ENCODE measurements at regions not wholly inside any gene's neighbourhood (a gene's known extent, or its start where the extent isn't known, plus 50 kb on each side); places are given as distances from the start of the nearest gene placed in this dataset.

GRCh38 chr2:133732982-133733900, 165.0 kb upstream of the NCKAP5 start:
- CTCF ChIA-PET (ENCODE audit: partially characterized antibody): interaction anchor here (2.2 kb wide), 1 partner anchor 22 kb away, joined by 6 read pairs; no protein-coding TSS in a partner anchor
- Histone ChIP-seq H3K4me2 (ENCODE audit: insufficient read depth in 1 of 2, low read depth in 2 of 2, low read length in 2 of 2) (no peak overlapping the region), H4K8ac (ENCODE audit: extremely low read depth, insufficient read depth, low read length) (no peak overlapping the region), H2BK15ac (ENCODE audit: low read length) (no peak overlapping the region), H3K27ac (ENCODE audit: low read depth, low read length) (no peak overlapping the region), H3K79me2 (ENCODE audit: control insufficient read depth in 1 of 2, insufficient read depth in 2 of 2, low read length in 2 of 2) (no peaks in the 10 kb centered on the region), H3K36me3 (ENCODE audit: control insufficient read depth in 2 of 4, insufficient read depth in 4 of 4, low read length in 3 of 4) (no peaks in the 10 kb centered on the region), H2AFZ (ENCODE audit: low read length) (no peak overlapping the region), H3K9ac (replicated peaks in 1 of 4; ENCODE audit: extremely low read depth in 1 of 4, low read depth in 3 of 4, low read length in 3 of 4) (no peak overlapping the region), H3K56ac (replicated peaks; ENCODE audit: insufficient read length, low read depth, low read length) (no peak overlapping the region), H3K9me3 (ENCODE audit: insufficient read depth in 2 of 2, low read depth in 1 of 2, low read length in 1 of 2) (peaks cover 0 to 3% of the 10 kb centered on the region in 2 experiments; a peak in 1 of 4 replicates), H3K27me3 (replicated peaks in 1 of 4; ENCODE audit: control insufficient read depth in 3 of 4, extremely low read depth in 1 of 4, insufficient read depth in 3 of 4, low read length in 3 of 4) (no peaks in the 10 kb centered on the region), H3K4me1 (replicated peaks in 1 of 4; ENCODE audit: control insufficient read depth in 3 of 4, insufficient read depth in 4 of 4, low read length in 3 of 4) (no peaks in the 10 kb centered on the region), H4K20me1 (replicated peaks in 1 of 2; ENCODE audit: control insufficient read depth in 1 of 2, insufficient read depth in 2 of 2, low read length in 2 of 2) (no peaks in the 10 kb centered on the region), H2BK120ac (replicated peaks; ENCODE audit: low read depth, low read length) (no peak overlapping the region), H3K4me3 (ENCODE audit: extremely low read depth in 1 of 4, insufficient read depth in 2 of 4, low read depth in 3 of 4, low read length in 4 of 4) (no peak overlapping the region), H3K79me1 (ENCODE audit: low read depth, low read length) (no peaks in the 10 kb centered on the region), H3K23ac (ENCODE audit: insufficient read length) (no peak overlapping the region), H2BK5ac (ENCODE audit: low read depth, low read length) (no peak overlapping the region), H2BK12ac (ENCODE audit: low read depth, low read length) (no peak overlapping the region), H3K4ac (replicated peaks; ENCODE audit: insufficient read length, low read depth, low read length) (no peak overlapping the region), H3K14ac (ENCODE audit: insufficient read length) (no peak overlapping the region), H3K23me2 (ENCODE audit: low read depth, low read length) (no peaks in the 10 kb centered on the region), H2BK20ac (ENCODE audit: low read length) (no peak overlapping the region), H4K5ac (ENCODE audit: insufficient read length, low read depth, low read length) (no peak overlapping the region), H4K91ac (replicated peaks; ENCODE audit: insufficient read length, low read length) (no peak overlapping the region), H2AK5ac (ENCODE audit: low read depth, low read length) (no peak overlapping the region; the same call in 1 of the 2 replicates), H3K18ac (ENCODE audit: extremely low read depth, low read length) (no peak overlapping the region)
- DNase-seq (ENCODE audit: low read depth in 1 of 2, low spot score in 2 of 2) (no peak), FAIRE-seq (no peak)
- POLR2A ChIA-PET (ENCODE audit: partially characterized antibody): no interaction called here
- 94% methylated on average over 6 of the region's 6 CpGs; no CpG with 5 or more reads in 1 of the 2 experiments for WGBS, 2 experiments (ENCODE audit: extremely low coverage in 1 of 2, insufficient coverage in 1 of 2, insufficient read length in 1 of 2, insufficient replicate concordance in 2 of 2, low coverage in 1 of 2, low lambda C conversion rate in 2 of 2, missing lambda C conversion rate in 1 of 2)
- TF ChIP-seq TCF12 (IDR thresholded peaks at IDR 0.05; ENCODE audit: low read depth, low read length) (no peak), HDAC2 (IDR thresholded peaks at IDR 0.05; ENCODE audit: borderline replicate concordance in 1 of 2, low read depth in 2 of 2, low read length in 2 of 2) (no peak), ASH2L (IDR thresholded peaks at IDR 0.05; ENCODE audit: low read length) (no peak), RNF2 (IDR thresholded peaks at IDR 0.05; ENCODE audit: borderline replicate concordance, low read depth, low read length, missing control alignments, poor library complexity, severe bottlenecking) (no peak)

Measured in H1 (cell line).